ENCODE measurements at regions not wholly inside any gene's neighbourhood (a gene's known extent, or its start where the extent isn't known, plus 50 kb on each side); places are given as distances from the start of the nearest gene placed in this dataset.

- no peaks in the 10 kb centered on the region for H3K36me3 ChIP-seq
- DNase-seq: no peak
- TF ChIP-seq, protein P1, sequence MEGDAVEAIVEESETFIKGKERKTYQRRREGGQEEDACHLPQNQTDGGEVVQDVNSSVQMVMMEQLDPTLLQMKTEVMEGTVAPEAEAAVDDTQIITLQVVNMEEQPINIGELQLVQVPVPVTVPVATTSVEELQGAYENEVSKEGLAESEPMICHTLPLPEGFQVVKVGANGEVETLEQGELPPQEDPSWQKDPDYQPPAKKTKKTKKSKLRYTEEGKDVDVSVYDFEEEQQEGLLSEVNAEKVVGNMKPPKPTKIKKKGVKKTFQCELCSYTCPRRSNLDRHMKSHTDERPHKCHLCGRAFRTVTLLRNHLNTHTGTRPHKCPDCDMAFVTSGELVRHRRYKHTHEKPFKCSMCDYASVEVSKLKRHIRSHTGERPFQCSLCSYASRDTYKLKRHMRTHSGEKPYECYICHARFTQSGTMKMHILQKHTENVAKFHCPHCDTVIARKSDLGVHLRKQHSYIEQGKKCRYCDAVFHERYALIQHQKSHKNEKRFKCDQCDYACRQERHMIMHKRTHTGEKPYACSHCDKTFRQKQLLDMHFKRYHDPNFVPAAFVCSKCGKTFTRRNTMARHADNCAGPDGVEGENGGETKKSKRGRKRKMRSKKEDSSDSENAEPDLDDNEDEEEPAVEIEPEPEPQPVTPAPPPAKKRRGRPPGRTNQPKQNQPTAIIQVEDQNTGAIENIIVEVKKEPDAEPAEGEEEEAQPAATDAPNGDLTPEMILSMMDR (IDR thresholded peaks at IDR 0.05; ENCODE audit: low read depth, low read length): no peak
- no peaks in the 10 kb centered on the region for H3K27me3 ChIP-seq
- H3K4me3 ChIP-seq (ENCODE audit: low read depth, low read length): no peak overlapping the region
- no peaks in the 10 kb centered on the region for H3K4me1 ChIP-seq
- H3K9me3 ChIP-seq: no peaks in the 10 kb centered on the region
Measured at GRCh38 chr14:42441615-42442014, 834.9 kb downstream of the LRFN5 start.

DNA sequence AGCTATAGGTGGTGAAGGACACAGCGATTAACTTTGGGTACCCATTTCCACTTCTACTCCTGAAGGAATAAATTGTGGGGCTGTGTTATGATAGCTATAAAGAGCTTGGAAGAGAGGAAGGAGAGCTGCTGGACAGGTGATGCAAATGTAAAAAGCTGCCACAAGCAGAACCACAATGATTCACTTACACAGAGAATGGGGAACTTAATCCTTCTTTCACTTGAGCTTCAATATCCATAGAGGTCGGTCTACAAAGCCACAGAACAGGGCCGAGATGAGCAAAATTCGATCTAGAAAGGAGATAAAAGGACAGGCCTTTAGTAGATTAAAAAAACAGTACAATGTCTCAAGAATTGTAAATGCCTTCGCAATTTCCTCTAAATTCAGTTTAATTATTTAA is 831.1 kb downstream of the LRFN5 start:
- Histone ChIP-seq H3K4me3 (ENCODE audit: low read depth, low read length) (no peak overlapping the region), H3K36me3 (no peaks in the 10 kb centered on the region), H3K9me3 (no peaks in the 10 kb centered on the region), H3K27me3 (no peaks in the 10 kb centered on the region), H3K4me1 (no peaks in the 10 kb centered on the region)
- TF ChIP-seq, protein P1 (IDR thresholded peaks at IDR 0.05; ENCODE audit: low read depth, low read length): no peak
- no peak for DNase-seq

DNA sequence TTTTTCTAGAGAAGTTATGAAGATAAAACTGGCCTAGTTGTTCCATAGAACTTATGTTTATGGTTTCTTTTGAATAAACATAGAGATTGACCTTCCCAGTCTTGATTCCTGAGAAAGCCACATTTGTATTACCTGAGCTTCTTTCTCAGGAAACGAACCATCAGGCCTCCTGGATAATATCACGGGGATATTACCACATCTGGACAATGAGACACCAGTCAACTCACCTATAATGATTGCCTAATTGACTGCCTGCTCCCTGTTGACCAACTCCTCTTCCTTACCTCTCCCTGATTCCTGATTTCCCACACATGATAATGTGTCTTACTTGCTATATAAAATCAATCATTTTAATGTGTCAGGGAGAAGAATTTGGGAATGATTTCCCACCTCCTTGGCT is 822.7 kb downstream of the LRFN5 start:
- Histone ChIP-seq H3K27me3 (no peaks in the 10 kb centered on the region), H3K4me1 (no peaks in the 10 kb centered on the region), H3K9me3 (no peaks in the 10 kb centered on the region), H3K4me3 (ENCODE audit: low read depth, low read length) (no peak overlapping the region), H3K36me3 (no peaks in the 10 kb centered on the region)
- no peak for DNase-seq
- TF ChIP-seq, protein P1 (IDR thresholded peaks at IDR 0.05; ENCODE audit: low read depth, low read length): no peak

DNA sequence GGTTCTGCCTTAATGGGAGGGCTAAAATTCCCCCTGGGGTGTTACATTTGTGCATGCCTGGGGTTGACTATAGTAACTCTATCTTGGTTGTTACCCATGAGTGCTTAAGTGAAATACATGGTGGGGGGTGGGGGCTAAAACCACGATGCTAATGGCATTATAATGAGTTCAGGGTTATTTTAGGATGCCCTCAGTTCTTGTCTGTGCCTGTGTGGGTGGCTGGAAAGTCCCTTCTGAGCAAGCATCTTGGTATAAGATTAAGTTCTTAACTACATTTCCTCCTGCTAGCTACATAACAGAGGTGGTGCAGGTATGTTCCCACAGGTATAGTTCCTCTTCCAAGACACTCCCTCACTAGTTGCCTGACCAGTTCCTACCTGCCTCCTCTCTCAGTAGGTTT is 822.3 kb downstream of the LRFN5 start:
- TF ChIP-seq, protein P1 (IDR thresholded peaks at IDR 0.05; ENCODE audit: low read depth, low read length): no peak
- Histone ChIP-seq H3K9me3 (no peaks in the 10 kb centered on the region), H3K36me3 (no peaks in the 10 kb centered on the region), H3K27me3 (no peaks in the 10 kb centered on the region), H3K4me3 (ENCODE audit: low read depth, low read length) (no peak overlapping the region), H3K4me1 (no peaks in the 10 kb centered on the region)
- no peak for DNase-seq

- Histone ChIP-seq H3K27me3 (no peaks in the 10 kb centered on the region), H3K36me3 (no peaks in the 10 kb centered on the region), H3K4me3 (ENCODE audit: low read depth, low read length) (no peak overlapping the region), H3K4me1 (no peaks in the 10 kb centered on the region), H3K9me3 (no peaks in the 10 kb centered on the region)
- DNase-seq: no peak
- TF ChIP-seq, protein P1 (IDR thresholded peaks at IDR 0.05; ENCODE audit: low read depth, low read length): no peak
Measured at GRCh38 chr14:42424501-42424900, 817.8 kb downstream of the LRFN5 start.

GRCh38 chr14:42421377-42422078 is 814.9 kb downstream of the LRFN5 start:
- no peak for DNase-seq
- Histone ChIP-seq H3K9me3 (no peaks in the 10 kb centered on the region), H3K27me3 (no peaks in the 10 kb centered on the region), H3K4me1 (no peaks in the 10 kb centered on the region), H3K4me3 (ENCODE audit: low read depth, low read length) (no peak overlapping the region), H3K36me3 (no peaks in the 10 kb centered on the region)
- TF ChIP-seq, protein P1 (IDR thresholded peaks at IDR 0.05; ENCODE audit: low read depth, low read length): no peak

All from BE2C (cell line).